GM18858 (cell line): ENCODE measurements at regions not wholly inside any gene's neighbourhood (a gene's known extent, or its start where the extent isn't known, plus 50 kb on each side); places are given as distances from the start of the nearest gene placed in this dataset.

Source experiments
- ATAC-seq: cut with Tn5 transposase; IDR thresholded peaks from one replicate; pipeline ENCODE4 v1.9.1; 2021; ENCODE audit not compliant: unreplicated experiment

DNA sequence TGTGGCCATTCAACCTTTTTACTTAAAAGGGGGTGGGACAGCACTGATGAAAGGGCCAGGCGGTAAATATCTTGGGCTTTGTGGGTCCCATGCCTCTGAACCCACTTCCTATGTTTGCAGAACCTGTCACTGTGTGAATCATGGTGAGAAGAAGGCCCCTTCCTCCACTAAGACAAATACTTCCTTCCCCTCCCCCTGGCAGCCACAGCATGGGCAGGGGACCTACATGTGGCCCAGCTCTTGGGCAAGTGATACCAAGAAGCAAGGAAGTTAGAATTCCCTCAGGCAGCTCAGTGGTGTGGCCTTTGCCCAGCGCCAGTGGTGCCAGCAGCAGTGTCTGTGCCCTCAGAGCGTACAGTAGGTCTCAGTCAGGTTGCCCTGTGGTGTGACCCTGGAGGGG lies 168.6 kb downstream of the TRIM33 start:
- ATAC-seq, result no peak

DNA sequence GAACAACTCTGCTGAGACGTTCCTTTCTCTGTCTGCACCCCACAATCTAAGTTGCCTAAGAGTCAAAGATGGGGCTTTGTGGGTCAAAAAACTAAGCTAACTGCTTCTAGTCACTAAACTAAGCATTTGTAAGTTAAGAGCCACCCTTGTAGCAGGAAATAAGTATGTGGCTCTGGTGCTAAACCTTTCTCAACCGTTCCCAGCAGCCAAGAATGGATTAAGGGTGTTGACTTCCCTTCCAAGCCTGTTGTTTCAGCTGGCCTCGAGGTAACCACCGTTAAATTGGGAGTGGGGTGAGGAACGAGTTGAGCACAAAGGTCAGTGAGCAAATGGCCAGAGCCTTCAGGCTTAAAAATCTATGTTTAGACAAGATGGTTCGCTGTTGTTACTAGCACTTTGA lies 169.1 kb downstream of the TRIM33 start:
- ATAC-seq, result no peak

DNA sequence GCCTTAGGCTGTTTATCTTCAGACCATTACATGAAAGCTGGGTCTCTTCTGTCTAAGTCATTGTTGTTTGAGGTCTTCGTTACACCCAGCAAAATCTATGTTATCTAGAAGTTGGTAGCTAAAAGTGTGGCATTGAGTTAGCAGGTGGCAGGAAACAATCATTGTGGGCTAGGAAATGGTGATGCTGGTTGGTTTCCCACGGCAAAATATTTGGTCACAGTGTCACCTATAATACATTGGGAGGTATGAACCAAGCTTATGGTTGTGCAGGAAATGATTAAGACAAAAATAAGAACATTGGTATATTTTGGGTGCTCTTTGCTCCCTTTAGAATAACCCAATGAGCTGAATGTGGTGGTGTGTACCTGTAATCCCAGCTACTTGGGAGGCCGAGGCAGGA lies 169.7 kb downstream of the TRIM33 start:
- ATAC-seq, result no peak

DNA sequence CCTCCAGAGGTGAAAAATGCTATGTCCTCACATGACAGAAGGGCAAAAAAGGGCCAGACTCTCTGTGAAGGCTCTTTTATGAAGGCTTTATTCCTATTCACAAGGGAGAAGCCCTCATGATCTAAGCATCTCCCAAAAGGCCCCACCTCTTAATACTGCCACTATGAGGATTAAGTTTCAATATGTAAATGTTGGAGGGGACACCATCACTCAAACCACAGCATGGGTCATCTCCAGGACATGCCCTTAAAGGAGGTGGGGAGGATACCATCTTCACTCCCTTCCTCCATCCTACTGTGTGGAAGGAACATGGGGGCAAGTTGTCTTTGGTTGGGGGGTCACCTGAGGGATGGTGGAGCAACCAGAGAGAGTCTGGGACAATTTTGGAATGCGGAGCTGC lies 170.1 kb downstream of the TRIM33 start:
- ATAC-seq, result no peak

DNA sequence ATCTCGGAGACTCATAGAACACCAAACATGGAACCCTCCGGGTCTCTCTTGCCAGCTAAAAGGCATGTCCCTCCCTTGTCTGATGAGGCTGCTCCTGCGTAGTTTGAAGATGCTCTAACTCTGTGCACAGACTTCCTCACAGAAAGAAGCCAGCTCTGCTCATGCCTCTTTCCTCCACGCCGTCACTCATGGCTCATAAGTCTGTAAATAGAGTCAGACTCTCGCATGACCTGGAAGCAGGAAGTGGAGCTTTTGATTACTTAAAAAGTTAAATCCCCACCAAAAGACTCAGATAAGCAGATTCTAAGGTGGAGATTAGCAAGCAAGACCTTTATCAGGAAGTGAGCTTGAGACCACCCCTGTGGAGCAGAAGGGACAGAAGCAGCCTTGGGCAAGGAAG lies 171.6 kb downstream of the TRIM33 start:
- ATAC-seq, result no peak

DNA sequence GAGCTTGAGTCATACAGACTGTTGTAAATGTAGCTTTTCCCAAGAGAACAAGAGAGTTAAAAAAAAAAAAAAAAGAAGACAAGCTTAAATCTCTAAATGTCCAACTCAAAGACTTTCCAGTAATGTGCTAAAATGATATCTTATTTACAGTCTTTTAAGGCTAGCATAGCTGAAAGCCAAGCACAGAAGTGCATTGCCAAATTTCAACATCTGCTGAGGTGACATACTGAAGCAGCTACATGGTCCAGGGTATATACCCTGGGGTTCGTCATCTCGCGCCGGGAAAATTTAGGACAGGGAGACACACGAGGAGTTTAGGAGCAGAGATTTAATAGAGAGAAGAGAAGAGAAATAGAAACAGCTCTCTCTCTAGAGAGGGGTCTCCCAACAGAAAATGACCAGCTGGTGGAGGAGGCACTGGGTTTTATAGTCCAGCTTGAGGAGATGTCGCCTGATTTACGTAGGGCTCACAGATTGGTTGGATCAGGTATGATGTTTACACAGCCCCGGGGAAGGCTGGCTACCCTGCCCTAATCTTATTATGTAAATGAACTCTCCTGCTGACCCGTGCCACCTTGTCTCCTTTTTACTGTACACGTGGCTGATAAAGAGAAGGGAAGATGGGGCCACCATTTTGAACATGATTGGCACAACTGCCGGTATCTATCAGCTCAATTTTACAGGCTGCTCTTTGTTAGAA lies 172.7 kb downstream of the TRIM33 start:
- no peak for ATAC-seq

DNA sequence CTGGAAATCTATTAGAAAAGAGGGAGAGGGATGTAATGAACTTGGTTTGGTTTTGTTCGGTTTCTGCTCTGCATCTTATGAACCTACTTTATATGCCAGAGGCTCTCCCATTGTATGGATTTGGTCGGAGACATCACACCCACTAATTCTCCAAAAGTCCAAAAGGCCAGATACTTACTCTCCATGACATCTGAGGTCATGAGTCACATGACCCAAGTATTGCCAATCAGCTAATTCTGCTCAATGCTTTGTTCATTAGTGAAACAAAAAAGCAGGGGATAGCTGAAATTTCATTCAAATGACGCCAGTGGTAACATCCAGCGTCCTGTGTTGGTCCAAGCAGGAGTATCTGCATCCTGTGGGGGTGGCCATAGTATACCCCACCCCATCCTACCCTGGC lies 173.6 kb downstream of the TRIM33 start:
- no peak for ATAC-seq

DNA sequence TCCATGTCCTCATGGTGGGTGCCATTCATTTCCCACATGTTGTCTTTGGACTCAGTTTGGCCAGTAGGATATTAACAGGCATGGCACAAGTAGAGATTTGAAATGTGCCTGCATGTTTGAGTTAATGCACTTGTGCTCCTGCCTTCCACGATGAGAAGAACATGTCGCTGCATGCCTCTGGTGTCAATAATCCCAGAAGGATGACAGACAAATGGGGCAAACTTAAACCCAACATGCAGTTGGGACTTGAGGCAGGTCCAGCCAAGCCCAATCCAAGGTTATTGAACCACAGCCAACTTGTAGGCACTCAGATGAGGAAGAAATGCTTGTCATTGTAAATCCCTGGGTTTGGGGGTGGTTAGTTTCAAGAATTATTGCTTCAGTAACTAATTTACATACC lies 174.6 kb downstream of the TRIM33 start:
- no peak for ATAC-seq

DNA sequence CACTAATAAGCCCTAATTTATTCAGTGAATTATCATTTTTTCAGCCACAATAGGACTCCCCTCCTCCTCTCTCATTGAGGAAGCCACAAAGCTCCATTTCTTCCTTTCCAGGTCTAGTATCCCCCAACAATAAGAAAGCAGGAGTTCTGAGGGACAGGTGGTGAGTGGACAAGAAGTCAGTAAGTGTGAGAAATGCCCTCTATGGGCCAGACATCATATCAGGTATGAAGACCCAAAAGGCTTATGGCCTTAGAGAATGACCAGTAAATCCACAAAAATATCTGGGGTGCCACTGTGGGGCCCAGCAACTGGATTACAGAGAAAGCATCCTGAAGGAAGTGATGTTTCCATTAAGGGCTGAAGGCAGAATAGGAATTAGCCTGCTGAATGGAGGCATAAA lies 175.7 kb downstream of the TRIM33 start:
- ATAC-seq, result no peak

DNA sequence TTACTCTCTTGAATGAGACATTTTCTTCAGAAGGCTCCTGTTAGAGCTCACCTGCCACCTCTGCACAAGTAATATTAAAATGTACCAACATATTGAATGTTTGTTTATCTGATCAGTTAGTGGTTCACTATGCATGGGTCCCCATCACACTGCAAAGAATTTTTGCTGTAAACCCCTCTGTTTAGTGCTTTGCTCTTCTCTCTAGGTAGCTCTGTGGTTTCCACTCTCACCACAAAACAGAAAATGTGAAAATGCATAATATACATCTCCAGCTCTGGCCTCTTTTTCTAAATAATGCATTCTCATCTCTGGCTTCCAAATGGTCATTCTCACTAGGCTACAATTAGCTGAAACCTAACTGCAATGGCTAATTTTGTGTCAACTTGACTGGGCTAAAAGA lies 176.7 kb downstream of the TRIM33 start:
- no peak for ATAC-seq

DNA sequence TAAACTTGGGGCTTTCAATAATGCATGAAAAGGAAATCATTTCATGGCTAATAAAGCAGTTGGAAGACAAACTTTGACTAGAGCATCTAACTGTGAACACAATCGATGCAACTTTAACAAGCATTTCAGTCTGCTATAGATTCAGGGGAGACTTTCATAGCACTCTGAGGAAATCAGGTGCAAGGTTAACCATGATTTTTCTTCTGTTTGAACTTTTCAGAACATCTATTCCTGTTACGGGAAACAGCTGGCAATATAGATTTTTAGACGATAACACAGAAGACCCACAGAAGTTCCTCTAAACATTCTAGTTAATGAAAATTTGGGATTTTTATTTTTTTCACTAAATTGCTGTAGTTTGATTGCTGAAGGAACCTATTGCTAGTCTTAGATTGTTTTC lies 177.3 kb downstream of the TRIM33 start:
- ATAC-seq, result no peak

DNA sequence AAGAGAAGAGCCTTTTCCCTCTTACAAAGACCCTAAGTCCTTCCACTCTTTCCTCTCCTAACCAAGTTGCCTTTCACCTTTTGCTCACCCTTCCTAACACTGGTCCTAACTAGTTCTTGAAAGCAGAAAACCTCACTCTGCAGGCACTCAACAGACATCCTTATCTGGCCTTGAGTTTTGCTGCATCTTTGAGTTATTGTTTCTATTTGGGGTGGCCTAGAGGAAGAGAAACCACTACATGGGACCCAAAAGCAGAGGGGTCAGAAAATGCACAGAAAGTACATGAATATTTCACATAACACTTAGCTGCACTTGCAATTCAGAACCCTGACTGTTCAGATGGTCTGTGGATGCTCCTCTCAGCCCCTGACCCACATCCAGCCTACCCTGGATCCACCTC lies 178.3 kb upstream of the SYT6 start:
- no peak for ATAC-seq

DNA sequence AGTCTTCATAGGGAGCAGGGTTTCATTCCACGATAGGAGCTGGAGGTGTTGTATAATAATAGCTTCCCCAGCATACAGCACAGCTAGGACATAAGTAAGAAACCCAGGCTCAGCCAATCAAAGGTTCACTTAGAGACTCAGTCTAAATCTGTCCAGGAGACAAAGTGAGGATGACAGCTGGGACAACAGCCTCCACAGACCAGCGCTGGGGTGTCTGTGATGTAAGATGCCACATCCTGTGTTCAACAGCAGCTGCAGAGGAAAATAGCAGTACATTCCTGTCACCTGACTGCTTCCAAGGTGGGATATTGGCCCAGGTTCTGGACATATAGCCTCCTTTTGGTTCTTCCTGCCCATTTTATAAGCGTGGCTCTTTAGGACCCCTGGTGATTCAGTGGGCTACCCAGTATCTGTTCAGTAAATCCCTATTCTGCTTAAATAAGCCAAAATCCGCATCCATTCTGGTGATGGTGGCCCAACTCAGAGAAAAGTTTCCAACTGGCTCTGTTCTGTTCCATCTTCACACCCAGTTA lies 176.8 kb upstream of the SYT6 start:
- no peak for ATAC-seq

DNA sequence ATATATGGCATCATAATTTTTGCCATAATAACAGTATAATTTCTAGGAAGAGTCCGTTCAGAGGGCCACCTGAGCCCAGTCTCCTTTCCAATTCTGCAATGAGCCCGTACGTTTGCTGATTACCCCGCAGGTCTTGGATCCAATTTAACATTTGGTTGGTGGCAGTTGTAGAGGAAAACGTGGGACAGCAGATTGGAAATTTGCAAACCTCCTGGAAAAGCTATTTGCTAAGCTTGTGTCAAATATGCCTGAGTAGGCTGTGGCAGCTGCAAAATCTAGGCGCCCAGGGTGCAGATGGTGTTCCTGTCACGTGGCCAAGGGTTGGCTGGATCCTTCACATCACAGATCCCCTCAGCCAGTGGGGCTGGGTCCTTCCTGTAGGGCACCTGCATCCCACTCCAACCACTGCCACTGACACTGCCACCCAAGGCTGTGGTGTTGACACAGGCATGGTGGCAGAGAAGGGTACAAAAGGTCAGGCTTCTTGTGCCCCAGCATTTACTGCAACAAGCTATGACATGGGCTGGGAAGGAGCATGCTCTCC lies 174.8 kb upstream of the SYT6 start:
- ATAC-seq, result no peak

DNA sequence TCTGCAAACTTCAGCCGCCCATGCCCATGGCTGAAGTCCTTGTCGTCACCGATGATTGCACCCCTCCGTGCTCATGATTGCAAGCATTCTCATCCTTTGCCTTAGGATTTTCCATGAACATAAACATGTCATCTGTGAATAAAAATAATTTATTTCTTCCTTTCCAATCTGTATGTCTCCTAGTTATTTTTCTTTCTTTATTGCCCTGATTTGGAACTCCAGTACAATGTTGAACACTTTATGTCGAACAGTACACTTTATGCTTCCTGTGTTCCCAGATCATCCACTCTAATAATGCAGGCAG lies 170.9 kb upstream of the SYT6 start:
- ATAC-seq, result no peak

DNA sequence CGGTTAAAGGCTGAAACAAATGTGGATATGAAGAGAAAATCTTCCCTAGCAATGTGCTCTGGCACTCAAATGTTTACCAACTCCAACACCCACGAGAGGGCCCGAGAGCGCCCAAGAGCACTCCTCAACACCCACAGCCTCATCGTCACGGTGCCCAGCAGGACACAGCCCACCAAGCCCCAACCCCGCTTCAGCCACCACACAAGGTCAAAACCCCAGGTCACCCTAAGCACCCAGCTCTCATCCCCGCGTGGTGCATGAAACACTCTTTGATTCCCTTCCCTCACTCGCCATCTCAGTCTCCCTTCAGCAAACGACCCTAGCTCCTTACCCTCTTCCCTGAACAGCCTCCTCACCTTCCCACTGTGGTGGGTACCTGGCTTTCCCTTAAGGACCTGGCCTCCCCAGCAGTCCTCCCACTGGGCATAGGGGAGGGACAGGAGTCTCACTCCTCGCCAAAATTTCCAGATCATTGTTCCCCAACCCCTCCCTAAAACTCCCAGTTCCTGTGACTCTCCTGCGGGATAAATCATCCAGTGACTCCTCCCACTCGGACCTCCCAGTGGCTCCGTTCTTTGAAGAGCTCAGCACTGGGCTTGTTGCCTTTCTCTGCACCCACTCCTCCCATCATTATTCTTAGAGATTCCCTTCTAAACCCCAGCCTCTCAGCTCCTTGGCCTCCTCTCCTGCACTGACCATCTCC lies 170.4 kb upstream of the SYT6 start:
- no peak for ATAC-seq

DNA sequence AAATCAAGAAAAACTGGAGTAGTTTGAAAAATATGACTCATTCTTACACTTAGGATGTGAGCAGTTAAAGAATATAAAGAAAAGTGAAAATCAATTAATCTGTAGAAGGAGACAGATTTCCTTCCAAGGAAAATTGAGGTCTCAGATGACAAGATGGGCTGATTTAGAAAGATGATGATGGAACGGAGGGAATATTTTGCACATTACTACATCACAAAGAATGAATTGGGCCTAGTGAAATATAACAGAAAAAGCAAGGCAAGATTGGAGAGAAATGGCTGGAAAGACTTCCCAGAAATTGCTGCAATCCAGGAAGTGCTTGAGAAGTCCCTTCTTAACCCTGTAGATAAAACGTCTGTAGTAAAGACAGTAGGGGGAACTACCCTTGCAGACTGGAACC lies 169.1 kb upstream of the SYT6 start:
- no peak for ATAC-seq

DNA sequence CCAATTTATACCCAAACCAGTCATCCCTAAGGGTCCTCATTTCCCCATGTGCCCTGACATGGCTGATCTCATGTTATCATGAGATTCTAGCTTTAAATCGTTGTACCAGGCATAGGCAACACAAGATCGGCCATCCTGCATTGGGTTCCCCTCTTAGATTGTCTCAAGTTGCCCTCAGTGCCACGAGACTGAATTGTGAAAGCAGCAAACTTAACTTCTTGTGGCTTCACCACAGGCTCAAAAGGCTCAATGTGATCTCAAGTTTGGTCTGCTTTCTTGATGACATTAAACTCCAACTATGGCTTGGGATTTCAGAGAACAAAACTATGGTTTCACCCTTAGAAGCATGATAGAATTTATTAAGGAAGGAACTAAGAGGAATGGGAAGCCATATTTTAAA lies 168.5 kb upstream of the SYT6 start:
- no peak for ATAC-seq

DNA sequence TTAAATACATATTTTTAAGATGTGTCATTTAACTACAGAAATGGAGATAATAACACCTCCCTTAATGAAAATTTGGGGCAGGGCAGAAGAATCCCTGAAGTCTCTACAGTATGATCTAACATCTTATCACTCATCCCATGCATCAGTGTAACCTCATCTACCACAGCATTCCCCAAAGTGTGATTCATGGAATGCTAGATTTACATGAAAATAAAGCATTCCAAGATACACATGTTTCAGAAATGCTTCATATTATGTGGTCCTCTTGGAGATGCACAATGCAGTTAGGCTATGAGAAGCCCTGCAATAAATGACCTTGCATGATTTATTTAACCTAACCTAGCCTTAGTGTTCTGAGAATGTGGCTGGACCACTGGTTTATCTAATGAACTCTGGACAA lies 166.9 kb upstream of the SYT6 start:
- ATAC-seq, result no peak

DNA sequence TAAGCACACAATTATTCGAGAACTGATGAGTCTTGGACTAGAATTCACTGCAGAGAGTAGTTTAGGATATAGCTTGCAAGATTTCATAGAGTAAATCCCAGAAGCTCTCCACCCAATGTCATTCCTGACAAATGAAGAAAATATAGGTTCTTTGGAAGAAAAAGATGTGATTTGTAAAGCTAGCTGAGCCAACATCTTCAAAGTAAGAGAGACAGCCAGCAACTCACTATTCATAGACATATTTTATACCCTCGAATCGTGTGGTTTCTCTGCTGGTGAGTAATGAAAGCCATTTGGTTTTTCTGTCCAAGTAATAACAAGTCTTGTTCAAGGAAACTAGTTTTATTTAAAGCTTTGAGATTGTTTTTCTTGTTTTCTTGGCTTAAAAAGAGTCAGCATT lies 165.7 kb upstream of the SYT6 start:
- ATAC-seq, result no peak

DNA sequence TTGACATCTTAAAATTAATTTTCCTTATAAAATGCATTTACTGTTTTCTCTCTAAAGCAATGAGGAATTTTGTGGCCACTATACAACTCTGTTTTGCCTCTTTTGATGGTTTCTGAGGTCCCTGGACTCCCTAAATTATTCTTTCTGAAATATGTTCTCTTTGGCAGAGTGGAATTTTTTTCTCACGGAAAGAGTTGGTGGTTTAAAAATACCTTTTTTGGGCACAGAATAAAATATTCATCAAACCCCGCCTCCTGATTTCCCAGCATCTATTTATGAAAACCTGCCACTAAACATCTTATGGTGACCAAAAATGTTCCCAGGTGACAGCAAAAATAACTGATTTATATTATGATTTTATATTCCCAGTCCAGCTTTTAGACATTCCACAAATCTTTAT lies 165.3 kb upstream of the SYT6 start:
- ATAC-seq, result no peak

DNA sequence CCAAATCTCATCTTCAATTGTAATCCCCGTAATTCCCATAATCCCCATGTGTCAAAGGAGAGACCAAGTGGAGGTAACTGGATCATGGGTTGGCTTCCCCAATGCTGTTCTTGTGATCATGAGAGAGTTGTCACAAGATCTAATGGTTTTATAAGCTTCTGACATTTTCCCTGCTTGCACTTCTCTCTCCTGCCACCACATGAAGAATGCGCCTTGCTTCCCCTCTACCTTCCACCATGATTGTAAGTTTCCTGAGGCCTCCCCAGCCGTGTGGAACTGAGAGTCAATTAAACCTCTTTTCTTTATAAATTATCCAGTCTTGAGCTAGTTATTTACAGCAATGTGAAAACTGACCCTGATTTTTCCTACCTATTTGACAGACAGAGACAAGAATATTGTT lies 162.5 kb upstream of the SYT6 start:
- ATAC-seq, result no peak

DNA sequence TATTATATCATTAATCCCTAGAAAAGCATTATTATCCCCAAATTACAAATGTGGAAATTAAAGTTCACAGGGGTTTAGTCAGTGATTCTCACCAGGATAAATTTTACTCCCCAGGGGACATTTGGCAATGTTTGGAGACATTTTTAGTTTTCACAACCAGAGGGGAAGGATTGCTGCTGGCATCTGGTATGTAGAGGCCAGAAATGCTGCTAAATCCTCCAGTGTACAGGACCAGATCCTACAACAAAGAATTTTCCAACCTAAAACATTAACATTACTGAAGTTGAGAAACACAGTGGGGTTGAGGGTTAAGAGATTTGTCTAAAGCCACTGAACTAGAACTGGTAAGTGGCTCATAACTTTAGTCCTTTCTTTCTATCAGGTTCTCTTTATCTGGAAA lies 162.0 kb upstream of the SYT6 start:
- ATAC-seq, result no peak
